Panc1 (cell line): ENCODE measurements at regions not wholly inside any gene's neighbourhood (a gene's known extent, or its start where the extent isn't known, plus 50 kb on each side); places are given as distances from the start of the nearest gene placed in this dataset.

ENCODE experiments used
- ATAC-seq: fragments of 200-7000 bp; cut with Tn5 transposase; 2 replicates; pipeline ENCODE4 v1.9.1; 2020; ENCODE audit warnings: mild to moderate bottlenecking, moderate library complexity
- BruUV-seq: library from RNA; stranded (reverse); fragments of 400-500 nt; replicated peaks from 2 replicates; lab custom pipeline; 2021; lab: Mats Ljungman, UMichigan
- CTCF ChIA-PET: fragments of 300-600 bp; sonication (Branson Sonifier 250); formaldehyde crosslinking; loops from one replicate; lab custom pipeline; 2022; ENCODE audit warnings: antibody characterized with exemption; lab: Charles Lee
- POLR2A ChIA-PET: fragments of 300-600 bp; sonication (Branson Sonifier 250); formaldehyde crosslinking; loops from one replicate; lab custom pipeline; 2022; ENCODE audit warnings: antibody characterized with exemption; lab: Charles Lee
- DNase-seq: peaks from one replicate; pipeline ENCODE4 v3.0.0-alpha.2; 2010; ENCODE audit warnings: low read depth, low spot score
- H3K27ac ChIP-seq: 2 replicates; pipeline ENCODE4 v1.5.1; 2011; ENCODE audit warnings: mild to moderate bottlenecking, low read length, inconsistent platforms
- H3K27me3 ChIP-seq: fragments of 200-500 bp; sonication (Bioruptor generic); 2 replicates; pipeline ENCODE4 v1.6.0; 2014; ENCODE audit warnings: low read length, inconsistent platforms; ENCODE audit not compliant: control insufficient read depth, insufficient read depth
- H3K36me3 ChIP-seq: fragments of 200-500 bp; sonication (Bioruptor generic); 2 replicates; pipeline ENCODE4 v1.5.1; 2014; ENCODE audit warnings: inconsistent platforms, mild to moderate bottlenecking, low read length, moderate library complexity; ENCODE audit not compliant: control insufficient read depth, insufficient read depth
- H3K4me1 ChIP-seq: 2 replicates; pipeline ENCODE4 v1.5.1; 2011; ENCODE audit warnings: inconsistent platforms, mild to moderate bottlenecking, low read length, moderate library complexity; ENCODE audit not compliant: control insufficient read depth, insufficient read depth
- H3K4me3 ChIP-seq, 2 experiments: 2 replicates each; pipeline ENCODE4 v1.5.1; 2011 to 2012; ENCODE audit warnings: low read depth in 2 of 2, low read length in 2 of 2, mild to moderate bottlenecking in 2 of 2, inconsistent platforms in 1 of 2, moderate library complexity in 1 of 2
- H3K9me3 ChIP-seq: fragments of 200-500 bp; sonication (Bioruptor generic); 2 replicates; pipeline ENCODE4 v1.5.1; 2014; ENCODE audit warnings: low read depth, mild to moderate bottlenecking, inconsistent platforms, low read length, moderate library complexity; ENCODE audit not compliant: control insufficient read depth, insufficient read depth
- CTCF ChIP-seq: fragments of 450-650 bp; IDR thresholded peaks from 2 replicates; pipeline ENCODE4 v1.5.1; 2017; ENCODE audit warnings: mild to moderate bottlenecking
- POLR2AphosphoS5 ChIP-seq: IDR thresholded peaks from 2 replicates; pipeline ENCODE4 v1.6.1; 2012; ENCODE audit warnings: mild to moderate bottlenecking, low read depth, low read length, moderate library complexity
- REST ChIP-seq, 2 experiments: IDR thresholded peaks; 2 replicates each; pipeline ENCODE4 v1.6.1; 2011 to 2012; ENCODE audit warnings: low read depth in 2 of 2, control low read depth in 1 of 2, low read length in 1 of 2, mild to moderate bottlenecking in 1 of 2, moderate library complexity in 1 of 2; ENCODE audit not compliant: insufficient read depth in 1 of 2
- SIN3A ChIP-seq: IDR thresholded peaks from 2 replicates; pipeline ENCODE4 v1.6.1; 2012; ENCODE audit warnings: low read depth, mild to moderate bottlenecking, low read length, moderate library complexity, borderline replicate concordance; ENCODE audit not compliant: insufficient read depth
- TCF7L2 ChIP-seq: IDR thresholded peaks from 2 replicates; pipeline ENCODE4 v1.6.1; 2011; ENCODE audit warnings: mild to moderate bottlenecking, low read depth, low read length, inconsistent platforms
- in situ Hi-C: cut with HindIII; loops from 2 replicates; pipeline ENCODE4 v1.10.0; 2016; ENCODE audit warnings: low sequenced_read_pairs, low pct_unique_long_range_greater_than_20kb
- intact Hi-C: fragments of 100-400 bp; cut with micrococcal nuclease; formaldehyde crosslinking; loops from one replicate; pipeline ENCODE4 v1.10.0; 2022; ENCODE audit not compliant: unreplicated experiment

GRCh38 chr3:13235897-13236296, 162.7 kb upstream of the IQSEC1 start:
- Histone ChIP-seq H3K36me3 (no peaks in the 10 kb centered on the region), H3K4me1 (no peaks in the 10 kb centered on the region), H3K9me3 (no peaks in the 10 kb centered on the region), H3K27me3 (no peaks in the 10 kb centered on the region), H3K4me3 (no peak overlapping the region), H3K27ac (no peak overlapping the region)
- TF ChIP-seq CTCF (no peak), SIN3A (no peak), REST (IDR thresholded peaks at IDR 0.05; ENCODE audit: insufficient read depth in 1 of 2, low read depth in 2 of 2, low read length in 1 of 2) (no peak)
- DNase-seq (no peak), ATAC-seq (no peak)
- in situ Hi-C loops: no loop called here
- BruUV-seq: no TSS peak
- POLR2A ChIA-PET: no interaction called here
- CTCF ChIA-PET: no interaction called here
- intact Hi-C loops: no loop called here

GRCh38 chr3:13235079-13235478, 161.8 kb upstream of the IQSEC1 start:
- no peak for ATAC-seq
- no TSS peak for BruUV-seq
- in situ Hi-C loops (no loop called here), intact Hi-C loops (no loop called here)
- no peaks in the 10 kb centered on the region for H3K4me1 ChIP-seq
- H3K9me3 ChIP-seq: no peaks in the 10 kb centered on the region
- H3K27ac ChIP-seq: no peak overlapping the region
- TF ChIP-seq SIN3A (no peak), TCF7L2 (no peak), POLR2AphosphoS5 (no peak), CTCF (no peak), REST (IDR thresholded peaks at IDR 0.05; ENCODE audit: insufficient read depth in 1 of 2, low read depth in 2 of 2, low read length in 1 of 2) (no peak)
- H3K36me3 ChIP-seq: no peaks in the 10 kb centered on the region
- ChIA-PET CTCF (no interaction called here), POLR2A (no interaction called here)
- H3K27me3 ChIP-seq: no peaks in the 10 kb centered on the region
- no peak overlapping the region for H3K4me3 ChIP-seq
- no peak for DNase-seq
